ENCODE measurements at regions not wholly inside any gene's neighbourhood (a gene's known extent, or its start where the extent isn't known, plus 50 kb on each side); places are given as distances from the start of the nearest gene placed in this dataset.

- no peak for DNase-seq
- no peaks in the 10 kb centered on the region for H3K27me3 Mint-ChIP-seq (ENCODE audit: unreplicated experiment)
- no peaks in the 10 kb centered on the region for H3K9me3 Mint-ChIP-seq (ENCODE audit: unreplicated experiment)
Measured at GRCh38 chr7:26925768-26926167, 61.4 kb upstream of the SKAP2 start.

GRCh38 chr7:26924149-26924767 is 59.9 kb upstream of the SKAP2 start:
- no peak for TF ChIP-seq CTCF (IDR thresholded peaks at IDR 0.05; ENCODE audit: partially characterized antibody, unreplicated experiment)
- no peak for DNase-seq
- no peak overlapping the region for H3K27ac Mint-ChIP-seq (ENCODE audit: unreplicated experiment)
- no peak overlapping the region for H3K4me3 Mint-ChIP-seq (ENCODE audit: unreplicated experiment)
- H3K36me3 Mint-ChIP-seq (ENCODE audit: unreplicated experiment) = no peaks in the 10 kb centered on the region
- no peaks in the 10 kb centered on the region for H3K9me3 Mint-ChIP-seq (ENCODE audit: unreplicated experiment)
- no peaks in the 10 kb centered on the region for H3K4me1 Mint-ChIP-seq (ENCODE audit: low read depth, unreplicated experiment)
- H3K27me3 Mint-ChIP-seq (ENCODE audit: unreplicated experiment) = no peaks in the 10 kb centered on the region

More at GRCh38 chr7:26925768-26926167, 61.4 kb upstream of the SKAP2 start:
- Mint-ChIP-seq H3K4me3 (ENCODE audit: unreplicated experiment) (no peak overlapping the region), H3K4me1 (ENCODE audit: low read depth, unreplicated experiment) (no peaks in the 10 kb centered on the region), H3K36me3 (ENCODE audit: unreplicated experiment) (no peaks in the 10 kb centered on the region), H3K27ac (ENCODE audit: unreplicated experiment) (no peak overlapping the region)
- TF ChIP-seq CTCF (IDR thresholded peaks at IDR 0.05; ENCODE audit: partially characterized antibody, unreplicated experiment) = no peak

GRCh38 chr7:26919906-26920493 is 55.6 kb upstream of the SKAP2 start:
- peaks cover 1% of the 10 kb centered on the region for H3K27me3 Mint-ChIP-seq (ENCODE audit: unreplicated experiment)
- no peak overlapping the region for H3K4me3 Mint-ChIP-seq (ENCODE audit: unreplicated experiment)
- no peak overlapping the region for H3K27ac Mint-ChIP-seq (ENCODE audit: unreplicated experiment)
- no peaks in the 10 kb centered on the region for H3K4me1 Mint-ChIP-seq (ENCODE audit: low read depth, unreplicated experiment)
- TF ChIP-seq CTCF (IDR thresholded peaks at IDR 0.05; ENCODE audit: partially characterized antibody, unreplicated experiment) = no peak
- DNase-seq = no peak
- no peaks in the 10 kb centered on the region for H3K36me3 Mint-ChIP-seq (ENCODE audit: unreplicated experiment)
- H3K9me3 Mint-ChIP-seq (ENCODE audit: unreplicated experiment) = no peaks in the 10 kb centered on the region

GRCh38 chr7:26918241-26918640 is 53.9 kb upstream of the SKAP2 start:
- no peak for DNase-seq
- peaks cover 1% of the 10 kb centered on the region for H3K27me3 Mint-ChIP-seq (ENCODE audit: unreplicated experiment)
- no peak for TF ChIP-seq CTCF (IDR thresholded peaks at IDR 0.05; ENCODE audit: partially characterized antibody, unreplicated experiment)
- H3K4me3 Mint-ChIP-seq (ENCODE audit: unreplicated experiment) = no peak overlapping the region
- no peak overlapping the region for H3K27ac Mint-ChIP-seq (ENCODE audit: unreplicated experiment)
- H3K9me3 Mint-ChIP-seq (ENCODE audit: unreplicated experiment) = no peaks in the 10 kb centered on the region
- no peaks in the 10 kb centered on the region for H3K4me1 Mint-ChIP-seq (ENCODE audit: low read depth, unreplicated experiment)
- H3K36me3 Mint-ChIP-seq (ENCODE audit: unreplicated experiment) = no peaks in the 10 kb centered on the region

GRCh38 chr7:26916779-26917320 is 52.5 kb upstream of the SKAP2 start:
- H3K9me3 Mint-ChIP-seq (ENCODE audit: unreplicated experiment) = no peaks in the 10 kb centered on the region
- no peak overlapping the region for H3K27ac Mint-ChIP-seq (ENCODE audit: unreplicated experiment)
- no peak for TF ChIP-seq CTCF (IDR thresholded peaks at IDR 0.05; ENCODE audit: partially characterized antibody, unreplicated experiment)
- H3K36me3 Mint-ChIP-seq (ENCODE audit: unreplicated experiment) = no peaks in the 10 kb centered on the region
- H3K27me3 Mint-ChIP-seq (ENCODE audit: unreplicated experiment) = peaks cover 1% of the 10 kb centered on the region
- H3K4me1 Mint-ChIP-seq (ENCODE audit: low read depth, unreplicated experiment) = no peaks in the 10 kb centered on the region
- DNase-seq = no peak
- no peak overlapping the region for H3K4me3 Mint-ChIP-seq (ENCODE audit: unreplicated experiment)
